Fibroblast of the aortic adventitia (primary cell): ENCODE measurements at regions not wholly inside any gene's neighbourhood (a gene's known extent, or its start where the extent isn't known, plus 50 kb on each side); places are given as distances from the start of the nearest gene placed in this dataset.

Source experiments
- DNase-seq: peaks from one replicate; pipeline ENCODE4 v3.0.0-alpha.2; 2010; ENCODE audit warnings: low read depth
- H3K4me3 ChIP-seq: 2 replicates; pipeline ENCODE4 v1.5.1; 2011; ENCODE audit warnings: low read depth, mild to moderate bottlenecking, control low read depth, low read length, moderate library complexity
- TF ChIP-seq, protein P1 (sequence below): IDR thresholded peaks from 2 replicates; pipeline ENCODE4 v1.5.1; 2011; ENCODE audit warnings: mild to moderate bottlenecking, low read length, control low read depth, inconsistent platforms; ENCODE audit not compliant: insufficient read depth

DNA sequence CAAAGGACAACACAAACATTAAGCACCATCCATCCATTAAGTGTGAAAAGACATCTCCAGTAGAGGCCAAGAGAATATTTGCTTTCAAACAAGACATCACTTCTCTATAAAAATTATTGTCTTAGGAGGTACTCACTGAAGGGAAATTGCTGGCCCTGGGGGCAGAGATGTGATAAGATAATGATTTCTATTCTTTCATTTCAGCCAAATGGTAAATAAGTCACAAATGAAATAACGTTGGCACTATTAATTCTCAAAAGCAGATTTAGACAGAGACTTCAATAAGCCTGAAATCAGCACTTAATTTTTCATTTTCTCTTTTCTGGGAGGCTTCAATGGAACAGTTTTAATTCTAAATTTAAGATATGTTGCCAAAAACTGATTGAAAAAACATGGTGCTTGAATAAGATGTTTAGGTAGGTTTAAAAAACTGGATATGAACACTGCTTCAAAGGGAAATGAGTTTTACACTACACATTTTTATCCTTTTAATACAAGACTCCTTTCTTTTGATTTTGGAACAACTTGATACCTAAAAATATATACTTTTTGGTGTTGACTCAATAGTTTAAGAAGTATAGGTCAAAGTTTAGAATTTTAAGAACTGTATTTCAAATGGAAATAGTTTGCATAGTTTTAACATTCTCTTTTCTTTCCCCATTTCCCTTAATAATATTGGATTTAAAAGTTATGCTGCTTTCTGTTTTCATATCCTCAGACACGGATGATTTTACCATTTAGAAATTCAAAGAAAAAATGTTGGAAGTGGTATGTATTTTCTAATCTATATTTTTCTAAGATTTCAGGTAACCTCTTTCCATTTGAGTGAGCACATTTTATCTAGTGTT, 204.0 kb downstream of the AHR start:
- TF ChIP-seq, protein P1, sequence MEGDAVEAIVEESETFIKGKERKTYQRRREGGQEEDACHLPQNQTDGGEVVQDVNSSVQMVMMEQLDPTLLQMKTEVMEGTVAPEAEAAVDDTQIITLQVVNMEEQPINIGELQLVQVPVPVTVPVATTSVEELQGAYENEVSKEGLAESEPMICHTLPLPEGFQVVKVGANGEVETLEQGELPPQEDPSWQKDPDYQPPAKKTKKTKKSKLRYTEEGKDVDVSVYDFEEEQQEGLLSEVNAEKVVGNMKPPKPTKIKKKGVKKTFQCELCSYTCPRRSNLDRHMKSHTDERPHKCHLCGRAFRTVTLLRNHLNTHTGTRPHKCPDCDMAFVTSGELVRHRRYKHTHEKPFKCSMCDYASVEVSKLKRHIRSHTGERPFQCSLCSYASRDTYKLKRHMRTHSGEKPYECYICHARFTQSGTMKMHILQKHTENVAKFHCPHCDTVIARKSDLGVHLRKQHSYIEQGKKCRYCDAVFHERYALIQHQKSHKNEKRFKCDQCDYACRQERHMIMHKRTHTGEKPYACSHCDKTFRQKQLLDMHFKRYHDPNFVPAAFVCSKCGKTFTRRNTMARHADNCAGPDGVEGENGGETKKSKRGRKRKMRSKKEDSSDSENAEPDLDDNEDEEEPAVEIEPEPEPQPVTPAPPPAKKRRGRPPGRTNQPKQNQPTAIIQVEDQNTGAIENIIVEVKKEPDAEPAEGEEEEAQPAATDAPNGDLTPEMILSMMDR = no peak
- H3K4me3 ChIP-seq = no peak overlapping the region
- DNase-seq = peak; percentile 51

DNA sequence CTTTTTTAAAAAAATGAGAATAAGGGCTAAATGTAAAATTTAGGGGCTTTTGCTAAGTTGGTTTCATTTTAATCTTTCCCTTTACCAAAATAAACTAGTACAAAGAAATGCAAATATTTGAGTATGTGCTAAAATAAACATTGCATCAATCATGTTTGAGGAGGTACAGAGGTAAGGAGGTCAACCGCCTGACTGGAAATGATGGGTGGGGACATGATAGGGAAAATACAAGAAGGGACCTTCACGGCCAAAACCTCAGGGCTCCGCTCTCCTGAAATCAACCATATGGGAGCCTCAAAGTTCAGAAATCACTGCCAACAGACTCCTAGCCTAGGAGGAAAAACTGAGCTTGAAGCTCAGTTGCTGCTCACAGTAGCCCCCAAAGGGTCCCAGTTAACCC, 207.6 kb downstream of the AHR start:
- TF ChIP-seq, protein P1 = no peak
- DNase-seq = peak; percentile 75
- no peak overlapping the region for H3K4me3 ChIP-seq

DNA sequence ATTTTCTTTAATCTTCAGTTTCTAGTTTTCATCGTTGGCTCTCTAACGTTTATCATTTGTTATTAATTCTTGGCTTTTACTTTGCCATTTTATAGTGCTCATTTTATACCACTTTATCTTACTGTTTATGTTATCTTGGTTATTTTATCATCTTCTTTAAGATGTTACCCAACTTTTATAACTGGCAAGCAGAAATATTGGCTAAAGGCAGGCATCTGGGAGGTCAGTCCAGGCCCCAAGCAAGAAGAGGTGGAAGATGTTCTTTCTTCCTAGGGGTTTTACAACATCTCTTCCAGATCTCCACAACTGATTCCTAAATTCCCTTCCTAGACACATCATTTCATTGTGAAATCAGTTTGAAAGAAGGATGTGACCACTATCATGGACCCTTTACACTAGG, 208.1 kb downstream of the AHR start:
- peak; percentile 53 for DNase-seq
- TF ChIP-seq, protein P1 = no peak
- no peak overlapping the region for H3K4me3 ChIP-seq

DNA sequence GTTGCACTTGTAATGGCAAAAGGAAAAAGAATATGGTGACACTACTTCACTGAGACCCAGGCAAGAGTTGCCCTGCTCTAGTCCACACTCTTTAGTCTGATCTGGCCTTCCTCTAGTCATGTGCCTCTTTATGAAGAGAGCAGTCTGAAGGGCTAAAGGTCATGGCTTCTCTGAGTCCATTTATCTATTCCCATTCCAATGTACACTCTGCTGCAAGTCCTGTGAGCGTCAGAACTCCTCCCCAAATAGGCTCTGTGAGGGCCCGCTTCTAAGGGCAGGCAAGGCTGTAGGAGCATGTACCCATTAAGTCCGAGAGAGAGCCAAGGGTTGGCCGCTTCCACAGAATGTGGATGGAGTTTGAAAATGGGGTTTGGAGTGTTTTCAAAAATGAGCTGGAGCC, 209.3 kb downstream of the AHR start:
- no peak overlapping the region for H3K4me3 ChIP-seq
- TF ChIP-seq, protein P1 = no peak
- no peak for DNase-seq

DNA sequence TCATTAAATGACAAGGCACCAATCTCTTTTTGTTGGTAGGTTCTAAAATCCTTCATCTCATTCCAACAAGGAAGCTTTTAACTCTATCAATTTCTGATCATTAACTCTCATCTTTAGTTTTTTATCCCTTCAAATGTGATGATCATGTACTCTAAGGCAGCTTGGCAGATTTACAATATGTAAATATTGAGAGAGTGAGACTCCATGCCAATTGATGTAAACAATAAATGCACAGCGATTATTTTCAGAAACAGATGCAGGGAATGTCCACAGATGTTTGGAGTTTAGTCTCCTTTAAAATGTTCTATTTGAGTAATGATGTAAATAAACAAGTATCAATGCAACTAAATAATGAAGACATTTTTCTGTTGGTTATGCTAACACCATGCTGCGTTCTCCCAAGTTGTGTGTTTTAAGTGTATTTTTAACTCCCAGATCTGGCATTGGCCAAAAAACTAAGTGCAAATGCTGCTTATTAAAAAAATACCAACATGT, 213.8 kb downstream of the AHR start:
- TF ChIP-seq, protein P1 = no peak
- H3K4me3 ChIP-seq = no peak overlapping the region
- DNase-seq = no peak

DNA sequence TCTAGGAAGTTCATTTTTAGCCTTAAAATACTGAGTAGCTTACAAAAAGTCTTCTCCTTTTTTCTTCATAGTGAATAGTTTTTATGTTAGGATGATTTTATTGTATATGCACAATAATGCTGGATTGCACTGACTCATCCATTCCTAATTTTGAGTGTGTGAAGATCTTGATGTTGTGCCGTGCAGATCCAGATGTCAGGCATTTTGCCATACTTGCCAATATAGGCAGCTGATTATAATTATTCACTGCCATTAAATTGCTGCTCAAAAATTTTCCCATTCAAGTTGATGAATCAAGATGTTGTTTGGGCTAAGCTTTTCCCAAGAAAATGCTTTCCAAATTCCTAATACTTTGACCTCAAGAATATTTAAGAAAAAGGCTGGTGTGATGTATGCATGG, 218.3 kb downstream of the AHR start:
- peak; percentile 47 for DNase-seq

More for the DNA sequence above, 218.3 kb downstream of the AHR start:
- no peak overlapping the region for H3K4me3 ChIP-seq
- TF ChIP-seq, protein P1 = no peak
